Activated B cell treated with CpG ODN at 0.5 μM for 24 hours (primary cell): ENCODE measurements at regions not wholly inside any gene's neighbourhood (a gene's known extent, or its start where the extent isn't known, plus 50 kb on each side); places are given as distances from the start of the nearest gene placed in this dataset.

Experiments used
- ATAC-seq: fragments of 200-7000 bp; cut with Tn5 transposase; one replicate; pipeline ENCODE4 v1.10.0; 2021; ENCODE audit warnings: low read depth, mild to moderate bottlenecking, moderate library complexity
- CTCF ChIA-PET: fragments of 350-600 bp; sonication (Branson Sonifier 250); formaldehyde crosslinking; loops from one replicate; lab custom pipeline; 2021; ENCODE audit warnings: antibody characterized with exemption; lab: Charles Lee
- POLR2A ChIA-PET: fragments of 350-600 bp; sonication (Branson Sonifier 250); formaldehyde crosslinking; loops from one replicate; lab custom pipeline; 2021; ENCODE audit warnings: antibody characterized with exemption; lab: Charles Lee
- DNase-seq: peaks from one replicate; pipeline ENCODE4 v3.0.0; 2022
- H3K27ac Mint-ChIP-seq: one replicate; pipeline ENCODE4 v1.8.0; 2020; ENCODE audit warnings: mixed read lengths
- H3K27me3 Mint-ChIP-seq: one replicate; pipeline ENCODE4 v1.8.0; 2021; ENCODE audit warnings: mixed read lengths
- H3K36me3 Mint-ChIP-seq: one replicate; pipeline ENCODE4 v1.8.0; 2021; ENCODE audit warnings: low read depth, mixed read lengths
- H3K4me1 Mint-ChIP-seq: one replicate; pipeline ENCODE4 v1.8.0; 2021; ENCODE audit warnings: mixed read lengths
- H3K4me3 Mint-ChIP-seq: one replicate; pipeline ENCODE4 v1.8.0; 2020; ENCODE audit warnings: mild to moderate bottlenecking, mixed read lengths
- H3K9me3 Mint-ChIP-seq: one replicate; pipeline ENCODE4 v1.8.0; 2020; ENCODE audit warnings: mixed read lengths
- CTCF ChIP-seq: fragments of 200-600 bp; IDR thresholded peaks from one replicate; pipeline ENCODE4 v1.8.0; 2022; ENCODE audit warnings: antibody characterized with exemption, mild to moderate bottlenecking
- intact Hi-C: fragments of 100-400 bp; cut with micrococcal nuclease; formaldehyde crosslinking; loops from one replicate; pipeline ENCODE4 v1.15.1; 2024

GRCh38 chr5:158286827-158287226 lies 427.9 kb upstream of the CLINT1 start:
- H3K4me1 Mint-ChIP-seq, result peaks cover 2% of the 10 kb centered on the region
- TF ChIP-seq CTCF, result no peak
- H3K4me3 Mint-ChIP-seq, result no peak overlapping the region
- ATAC-seq, result no peak
- CTCF ChIA-PET, result no interaction called here
- no peaks in the 10 kb centered on the region for H3K27me3 Mint-ChIP-seq
- intact Hi-C loops, result no loop called here
- peaks cover 2% of the 10 kb centered on the region for H3K9me3 Mint-ChIP-seq
- H3K36me3 Mint-ChIP-seq, result no peaks in the 10 kb centered on the region
- POLR2A ChIA-PET, result no interaction called here
- H3K27ac Mint-ChIP-seq, result no peak overlapping the region
- DNase-seq, result no peak

- Mint-ChIP-seq H3K27ac (no peak overlapping the region), H3K9me3 (peaks cover 7% of the 10 kb centered on the region), H3K36me3 (no peaks in the 10 kb centered on the region), H3K27me3 (no peaks in the 10 kb centered on the region), H3K4me1 (peaks cover 2% of the 10 kb centered on the region), H3K4me3 (no peak overlapping the region)
- DNase-seq (no peak), ATAC-seq (no peak)
- CTCF ChIA-PET, result no interaction called here
- intact Hi-C loops, result no loop called here
- TF ChIP-seq CTCF, result no peak
- POLR2A ChIA-PET, result no interaction called here
These were observed 426.8 kb upstream of the CLINT1 start for GRCh38 chr5:158285698-158286097.

- ChIA-PET CTCF (no interaction called here), POLR2A (no interaction called here)
- Mint-ChIP-seq H3K27me3 (no peaks in the 10 kb centered on the region), H3K4me1 (peaks cover 2% of the 10 kb centered on the region), H3K4me3 (no peak overlapping the region), H3K9me3 (peaks cover 7% of the 10 kb centered on the region), H3K27ac (no peak overlapping the region), H3K36me3 (no peaks in the 10 kb centered on the region)
- intact Hi-C loops, result no loop called here
- no peak for DNase-seq
- TF ChIP-seq CTCF, result no peak
- no peak for ATAC-seq
These were observed 425.3 kb upstream of the CLINT1 start for GRCh38 chr5:158284242-158284641.

- no peak for DNase-seq
- peaks cover 7% of the 10 kb centered on the region for H3K9me3 Mint-ChIP-seq
These were observed 424.5 kb upstream of the CLINT1 start for GRCh38 chr5:158283397-158283796.

GRCh38 chr5:158278216-158278925 lies 419.4 kb upstream of the CLINT1 start:
- H3K4me1 Mint-ChIP-seq, result peaks cover 2% of the 10 kb centered on the region
- ATAC-seq, result no peak
- H3K9me3 Mint-ChIP-seq, result peaks cover 6% of the 10 kb centered on the region
- no peak for DNase-seq
- ChIA-PET POLR2A (no interaction called here), CTCF (no interaction called here)
- H3K36me3 Mint-ChIP-seq, result no peaks in the 10 kb centered on the region
- no peak for TF ChIP-seq CTCF
- no peak overlapping the region for H3K4me3 Mint-ChIP-seq
- no peak overlapping the region for H3K27ac Mint-ChIP-seq
- intact Hi-C loops, result no loop called here
- H3K27me3 Mint-ChIP-seq, result no peaks in the 10 kb centered on the region

More at GRCh38 chr5:158283397-158283796, 424.5 kb upstream of the CLINT1 start:
- no peak overlapping the region for H3K27ac Mint-ChIP-seq
- H3K4me3 Mint-ChIP-seq, result no peak overlapping the region
- CTCF ChIA-PET, result no interaction called here
- peaks cover 2% of the 10 kb centered on the region for H3K4me1 Mint-ChIP-seq
- H3K27me3 Mint-ChIP-seq, result no peaks in the 10 kb centered on the region
- POLR2A ChIA-PET, result no interaction called here
- no peaks in the 10 kb centered on the region for H3K36me3 Mint-ChIP-seq
- intact Hi-C loops, result no loop called here
- ATAC-seq, result no peak
- no peak for TF ChIP-seq CTCF
